ENCODE measurements at regions not wholly inside any gene's neighbourhood (a gene's known extent, or its start where the extent isn't known, plus 50 kb on each side); places are given as distances from the start of the nearest gene placed in this dataset.

- no peaks in the 10 kb centered on the region for H3K4me1 ChIP-seq (replicated peaks)
- no peaks in the 10 kb centered on the region for H3K36me3 ChIP-seq
- no peaks in the 10 kb centered on the region for H3K27me3 ChIP-seq (replicated peaks)
- no peak overlapping the region for H3K4me3 ChIP-seq
- DNase-seq (ENCODE audit: low read depth in 1 of 2, low spot score in 2 of 2) = no peak
- no peak overlapping the region for H3K27ac ChIP-seq
- H3K9me3 ChIP-seq (replicated peaks) = no peaks in the 10 kb centered on the region
Observed at GRCh38 chr11:25159341-25159740, 662.5 kb downstream of the LUZP2 start.

- DNase-seq (ENCODE audit: low read depth in 1 of 2, low spot score in 2 of 2) = no peak
- H3K27ac ChIP-seq = no peak overlapping the region
- H3K4me1 ChIP-seq (replicated peaks) = no peaks in the 10 kb centered on the region
- no peak overlapping the region for H3K4me3 ChIP-seq
- no peaks in the 10 kb centered on the region for H3K36me3 ChIP-seq
- H3K9me3 ChIP-seq (replicated peaks) = peaks cover 3% of the 10 kb centered on the region; the same call in 1 of the 2 replicates
- no peaks in the 10 kb centered on the region for H3K27me3 ChIP-seq (replicated peaks)
Observed at GRCh38 chr11:25163421-25163820, 666.6 kb downstream of the LUZP2 start.

GRCh38 chr11:25180187-25180586, 683.3 kb downstream of the LUZP2 start:
- H3K27ac ChIP-seq = no peak overlapping the region
- DNase-seq (ENCODE audit: low read depth in 1 of 2, low spot score in 2 of 2) = no peak
- no peaks in the 10 kb centered on the region for H3K9me3 ChIP-seq (replicated peaks)
- H3K27me3 ChIP-seq (replicated peaks) = no peaks in the 10 kb centered on the region
- H3K36me3 ChIP-seq = no peaks in the 10 kb centered on the region
- no peak overlapping the region for H3K4me3 ChIP-seq
- no peaks in the 10 kb centered on the region for H3K4me1 ChIP-seq (replicated peaks)

- Histone ChIP-seq H3K4me3 (no peak overlapping the region), H3K9me3 (replicated peaks) (no peaks in the 10 kb centered on the region), H3K27ac (no peak overlapping the region), H3K4me1 (replicated peaks) (no peaks in the 10 kb centered on the region), H3K27me3 (replicated peaks) (no peaks in the 10 kb centered on the region), H3K36me3 (no peaks in the 10 kb centered on the region)
- DNase-seq (ENCODE audit: low read depth in 1 of 2, low spot score in 2 of 2) = no peak
Observed at GRCh38 chr11:25183411-25183810, 686.6 kb downstream of the LUZP2 start.

- Histone ChIP-seq H3K4me3 (no peak overlapping the region), H3K36me3 (no peaks in the 10 kb centered on the region), H3K9me3 (replicated peaks) (peaks cover 11% of the 10 kb centered on the region; the same call in 1 of the 2 replicates), H3K4me1 (replicated peaks) (no peaks in the 10 kb centered on the region), H3K27me3 (replicated peaks) (no peaks in the 10 kb centered on the region), H3K27ac (no peak overlapping the region)
- no peak for DNase-seq (ENCODE audit: low read depth in 1 of 2, low spot score in 2 of 2)
Observed at GRCh38 chr11:25197515-25197914, 700.7 kb downstream of the LUZP2 start.

GRCh38 chr11:25198704-25199103, 701.9 kb downstream of the LUZP2 start:
- DNase-seq (ENCODE audit: low read depth in 1 of 2, low spot score in 2 of 2) = no peak
- no peaks in the 10 kb centered on the region for H3K36me3 ChIP-seq
- no peaks in the 10 kb centered on the region for H3K4me1 ChIP-seq (replicated peaks)
- no peak overlapping the region for H3K27ac ChIP-seq
- H3K9me3 ChIP-seq (replicated peaks) = peaks cover 11% of the 10 kb centered on the region; the same call in 1 of the 2 replicates
- no peak overlapping the region for H3K4me3 ChIP-seq
- H3K27me3 ChIP-seq (replicated peaks) = no peaks in the 10 kb centered on the region

- DNase-seq (ENCODE audit: low read depth in 1 of 2, low spot score in 2 of 2) = no peak
- no peaks in the 10 kb centered on the region for H3K27me3 ChIP-seq (replicated peaks)
- H3K9me3 ChIP-seq (replicated peaks) = peaks cover 11% of the 10 kb centered on the region; the same call in 1 of the 2 replicates
- H3K36me3 ChIP-seq = no peaks in the 10 kb centered on the region
- no peak overlapping the region for H3K4me3 ChIP-seq
- H3K4me1 ChIP-seq (replicated peaks) = no peaks in the 10 kb centered on the region
- H3K27ac ChIP-seq = no peak overlapping the region
Observed at GRCh38 chr11:25200925-25201324, 704.1 kb downstream of the LUZP2 start.

GRCh38 chr11:25206762-25207161, 709.9 kb downstream of the LUZP2 start:
- DNase-seq (ENCODE audit: low read depth in 1 of 2, low spot score in 2 of 2) = no peak
- no peak overlapping the region for H3K27ac ChIP-seq
- H3K36me3 ChIP-seq = no peaks in the 10 kb centered on the region
- H3K27me3 ChIP-seq (replicated peaks) = no peaks in the 10 kb centered on the region
- no peaks in the 10 kb centered on the region; the same call in 1 of the 2 replicates for H3K9me3 ChIP-seq (replicated peaks)
- H3K4me3 ChIP-seq = no peak overlapping the region
- H3K4me1 ChIP-seq (replicated peaks) = no peaks in the 10 kb centered on the region

- Histone ChIP-seq H3K36me3 (no peaks in the 10 kb centered on the region), H3K4me3 (no peak overlapping the region), H3K27me3 (replicated peaks) (no peaks in the 10 kb centered on the region), H3K27ac (no peak overlapping the region), H3K9me3 (replicated peaks) (no peaks in the 10 kb centered on the region), H3K4me1 (replicated peaks) (no peaks in the 10 kb centered on the region)
- DNase-seq (ENCODE audit: low read depth in 1 of 2, low spot score in 2 of 2) = no peak
Observed at GRCh38 chr11:25211635-25212254, 714.9 kb downstream of the LUZP2 start.

GRCh38 chr11:25214535-25215176, 717.8 kb downstream of the LUZP2 start:
- Histone ChIP-seq H3K4me1 (replicated peaks) (no peaks in the 10 kb centered on the region), H3K27me3 (replicated peaks) (no peaks in the 10 kb centered on the region), H3K9me3 (replicated peaks) (no peaks in the 10 kb centered on the region), H3K27ac (no peak overlapping the region), H3K36me3 (no peaks in the 10 kb centered on the region), H3K4me3 (no peak overlapping the region)
- DNase-seq (ENCODE audit: low read depth in 1 of 2, low spot score in 2 of 2) = no peak

GRCh38 chr11:25218036-25218435, 721.2 kb downstream of the LUZP2 start:
- Histone ChIP-seq H3K27ac (no peak overlapping the region), H3K27me3 (replicated peaks) (no peaks in the 10 kb centered on the region), H3K36me3 (no peaks in the 10 kb centered on the region), H3K9me3 (replicated peaks) (no peaks in the 10 kb centered on the region), H3K4me1 (replicated peaks) (no peaks in the 10 kb centered on the region), H3K4me3 (no peak overlapping the region)
- DNase-seq (ENCODE audit: low read depth in 1 of 2, low spot score in 2 of 2) = no peak

GRCh38 chr11:25225078-25225477, 728.2 kb downstream of the LUZP2 start:
- Histone ChIP-seq H3K4me1 (replicated peaks) (no peaks in the 10 kb centered on the region), H3K27ac (no peak overlapping the region), H3K27me3 (replicated peaks) (no peaks in the 10 kb centered on the region), H3K36me3 (no peaks in the 10 kb centered on the region), H3K9me3 (replicated peaks) (no peaks in the 10 kb centered on the region; the same call in 1 of the 2 replicates), H3K4me3 (no peak overlapping the region)
- DNase-seq (ENCODE audit: low read depth in 1 of 2, low spot score in 2 of 2) = no peak

- Histone ChIP-seq H3K4me1 (replicated peaks) (no peaks in the 10 kb centered on the region), H3K9me3 (replicated peaks) (peaks cover 2% of the 10 kb centered on the region), H3K4me3 (no peak overlapping the region), H3K27ac (no peak overlapping the region), H3K36me3 (no peaks in the 10 kb centered on the region), H3K27me3 (replicated peaks) (no peaks in the 10 kb centered on the region)
- DNase-seq (ENCODE audit: low read depth in 1 of 2, low spot score in 2 of 2) = no peak
Observed at GRCh38 chr11:25242928-25243327, 746.1 kb downstream of the LUZP2 start.

GRCh38 chr11:25244126-25244525, 747.3 kb downstream of the LUZP2 start:
- Histone ChIP-seq H3K27ac (no peak overlapping the region), H3K36me3 (no peaks in the 10 kb centered on the region), H3K9me3 (replicated peaks) (peaks cover 3% of the 10 kb centered on the region), H3K27me3 (replicated peaks) (no peaks in the 10 kb centered on the region), H3K4me1 (replicated peaks) (no peaks in the 10 kb centered on the region), H3K4me3 (no peak overlapping the region)
- DNase-seq (ENCODE audit: low read depth in 1 of 2, low spot score in 2 of 2) = no peak

All from SJSA1 (cell line).